ENCODE measurements at regions not wholly inside any gene's neighbourhood (a gene's known extent, or its start where the extent isn't known, plus 50 kb on each side); places are given as distances from the start of the nearest gene placed in this dataset.

DNA sequence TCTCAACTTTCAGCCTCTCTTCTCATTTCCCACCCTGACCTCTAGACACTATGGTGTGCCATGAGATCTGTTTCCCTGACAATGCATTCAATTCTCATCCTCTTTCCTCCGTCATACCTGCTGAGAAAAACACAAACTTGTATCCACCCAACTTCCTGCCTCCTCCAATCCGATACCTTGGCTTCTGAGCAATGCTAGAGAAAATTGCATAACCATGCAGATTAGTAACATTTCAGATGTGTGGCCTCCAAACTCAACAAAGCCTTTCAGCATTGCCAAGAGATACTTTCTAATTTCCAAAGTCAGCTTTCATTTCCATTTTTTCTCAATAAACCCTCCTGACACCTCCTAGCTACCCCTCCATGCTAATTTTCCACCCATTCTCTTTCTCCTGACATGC is 88.5 kb downstream of the MINAR1 start:
- no peak for DNase-seq (ENCODE audit: extremely low spot score)
- H3K4me3 ChIP-seq (ENCODE audit: low read depth, low read length), result no peak overlapping the region
- WGBS, result 87% methylated on average over 2 of the region's 2 CpGs
- no peaks in the 10 kb centered on the region for H3K36me3 ChIP-seq (ENCODE audit: insufficient read depth)
- H3K27ac ChIP-seq (ENCODE audit: low read depth), result no peak overlapping the region
- H3K4me1 ChIP-seq (ENCODE audit: insufficient read depth), result no peaks in the 10 kb centered on the region

GRCh38 chr15:79522656-79523055 is 90.5 kb downstream of the MINAR1 start:
- no peak for DNase-seq (ENCODE audit: extremely low spot score)
- no peak overlapping the region for H3K4me3 ChIP-seq (ENCODE audit: low read depth, low read length)
- no peak overlapping the region for H3K27ac ChIP-seq (ENCODE audit: low read depth)
- H3K4me1 ChIP-seq (ENCODE audit: insufficient read depth), result no peaks in the 10 kb centered on the region
- no peaks in the 10 kb centered on the region for H3K36me3 ChIP-seq (ENCODE audit: insufficient read depth)
- WGBS, result 89% methylated on average over 2 of the region's 2 CpGs

DNA sequence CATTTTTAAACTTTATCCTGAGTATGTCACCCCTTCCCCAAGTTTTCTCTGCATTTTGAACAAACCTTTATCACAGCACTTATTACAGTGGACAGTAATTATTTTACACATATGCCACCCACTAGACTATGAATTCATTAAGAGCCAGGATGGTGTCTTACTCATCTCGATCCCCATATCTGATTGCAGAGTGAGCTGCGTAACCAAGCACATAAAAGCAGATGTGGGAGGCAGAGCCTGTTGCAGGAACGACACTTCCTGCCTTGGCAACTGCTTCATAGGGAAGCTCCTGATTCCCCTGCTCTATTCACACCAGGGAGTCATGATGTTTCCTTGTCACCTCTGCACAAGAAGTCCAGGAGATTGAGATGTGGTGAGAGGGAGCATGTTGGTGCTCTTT is 91.1 kb downstream of the MINAR1 start:
- no peak for DNase-seq (ENCODE audit: extremely low spot score)
- Histone ChIP-seq H3K4me1 (ENCODE audit: insufficient read depth) (no peaks in the 10 kb centered on the region), H3K27ac (ENCODE audit: low read depth) (no peak overlapping the region), H3K36me3 (ENCODE audit: insufficient read depth) (no peaks in the 10 kb centered on the region), H3K4me3 (ENCODE audit: low read depth, low read length) (no peak overlapping the region)
- 36% methylated on average over 3 of the region's 3 CpGs for WGBS

DNA sequence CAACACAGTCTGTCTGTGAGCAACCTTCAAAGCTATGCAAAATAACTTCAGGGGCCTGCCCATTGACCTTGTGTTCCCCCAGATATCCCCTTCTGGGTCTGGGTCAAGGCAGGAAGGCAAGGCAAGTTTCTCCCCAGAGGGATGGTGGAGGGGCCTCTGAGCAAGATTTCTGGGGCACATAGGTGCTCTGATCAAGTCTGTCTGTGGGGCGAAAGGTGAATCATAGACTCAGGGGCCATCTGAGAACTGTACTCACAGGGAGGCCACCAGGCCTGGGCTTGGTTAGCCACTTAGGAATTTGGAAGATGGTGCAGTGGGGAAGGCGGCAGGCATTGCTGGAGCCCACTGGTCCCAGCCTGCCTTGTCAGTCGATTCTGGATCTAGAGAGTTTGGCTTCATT is 92.4 kb downstream of the MINAR1 start:
- Histone ChIP-seq H3K27ac (ENCODE audit: low read depth) (no peak overlapping the region), H3K4me1 (ENCODE audit: insufficient read depth) (no peaks in the 10 kb centered on the region), H3K4me3 (ENCODE audit: low read depth, low read length) (no peak overlapping the region), H3K36me3 (ENCODE audit: insufficient read depth) (no peaks in the 10 kb centered on the region)
- 83% methylated on average over 3 of the region's 3 CpGs for WGBS
- DNase-seq (ENCODE audit: extremely low spot score), result no peak

GRCh38 chr15:79526376-79526775 is 94.2 kb downstream of the MINAR1 start:
- H3K36me3 ChIP-seq (ENCODE audit: insufficient read depth), result no peaks in the 10 kb centered on the region
- H3K4me3 ChIP-seq (ENCODE audit: low read depth, low read length), result no peak overlapping the region
- DNase-seq (ENCODE audit: extremely low spot score), result no peak
- WGBS, result 81% methylated on average over 3 of the region's 3 CpGs
- no peaks in the 10 kb centered on the region for H3K4me1 ChIP-seq (ENCODE audit: insufficient read depth)
- H3K27ac ChIP-seq (ENCODE audit: low read depth), result no peak overlapping the region

DNA sequence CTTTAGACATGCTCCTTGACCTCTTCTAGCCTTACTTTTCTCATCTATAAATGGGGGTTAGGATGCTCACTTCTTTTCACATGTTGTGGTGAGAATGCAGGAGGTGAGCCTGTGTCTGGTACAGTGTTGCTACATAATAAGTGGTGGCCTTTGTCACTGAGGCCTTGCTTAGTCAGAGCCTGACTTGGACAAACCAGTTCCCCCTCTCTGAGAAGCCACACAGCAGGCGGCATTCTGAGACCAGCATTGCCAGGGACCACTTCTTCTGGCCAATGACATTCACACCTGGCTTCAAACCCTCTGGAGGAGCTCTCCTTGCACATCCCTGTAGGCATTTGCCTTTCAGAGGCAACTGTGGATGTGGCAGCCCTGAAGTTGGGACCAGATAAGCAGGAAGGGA is 95.7 kb downstream of the MINAR1 start:
- Histone ChIP-seq H3K36me3 (ENCODE audit: insufficient read depth) (no peaks in the 10 kb centered on the region), H3K4me3 (ENCODE audit: low read depth, low read length) (no peak overlapping the region), H3K4me1 (ENCODE audit: insufficient read depth) (no peaks in the 10 kb centered on the region), H3K27ac (ENCODE audit: low read depth) (no peak overlapping the region)
- 43% methylated on average over 1 of the region's 1 CpG for WGBS
- DNase-seq (ENCODE audit: extremely low spot score), result no peak

DNA sequence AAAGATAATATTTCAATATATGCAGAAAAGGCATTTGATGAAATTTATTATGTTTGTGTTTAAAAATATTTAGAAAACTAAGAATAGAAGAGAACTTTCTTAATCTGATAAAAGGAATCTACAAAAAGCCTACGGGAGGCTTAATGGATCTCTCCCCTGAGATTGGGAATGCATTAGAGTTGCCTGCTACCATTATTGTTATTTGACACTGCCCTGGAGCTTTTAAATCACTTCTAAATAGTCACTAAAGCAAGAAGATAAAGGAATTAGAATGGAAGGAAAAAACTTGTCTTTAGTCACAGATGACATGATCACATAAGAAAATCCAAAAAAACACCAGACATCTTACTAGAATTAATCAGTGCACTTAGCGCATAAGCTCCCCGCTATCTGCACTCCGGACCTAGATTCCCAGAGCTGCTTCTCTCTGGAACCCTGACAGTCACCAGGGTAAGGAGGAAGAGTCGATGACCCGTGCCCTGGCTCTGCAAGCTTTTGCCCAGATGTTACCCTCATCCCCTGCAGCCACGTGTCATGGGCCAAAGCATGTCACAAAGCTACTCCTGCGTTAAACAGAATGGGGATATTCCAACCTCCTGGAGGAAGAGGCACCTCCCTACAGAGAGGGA is 97.1 kb downstream of the MINAR1 start:
- no peak overlapping the region for H3K27ac ChIP-seq (ENCODE audit: low read depth)
- 59% methylated on average over 8 of the region's 8 CpGs for whole genome bisulfite sequencing
- H3K4me3 ChIP-seq (ENCODE audit: low read depth, low read length), result no peak overlapping the region
- H3K36me3 ChIP-seq (ENCODE audit: insufficient read depth), result no peaks in the 10 kb centered on the region
- no peaks in the 10 kb centered on the region for H3K4me1 ChIP-seq (ENCODE audit: insufficient read depth)
- no peak for DNase-seq (ENCODE audit: extremely low spot score)

DNA sequence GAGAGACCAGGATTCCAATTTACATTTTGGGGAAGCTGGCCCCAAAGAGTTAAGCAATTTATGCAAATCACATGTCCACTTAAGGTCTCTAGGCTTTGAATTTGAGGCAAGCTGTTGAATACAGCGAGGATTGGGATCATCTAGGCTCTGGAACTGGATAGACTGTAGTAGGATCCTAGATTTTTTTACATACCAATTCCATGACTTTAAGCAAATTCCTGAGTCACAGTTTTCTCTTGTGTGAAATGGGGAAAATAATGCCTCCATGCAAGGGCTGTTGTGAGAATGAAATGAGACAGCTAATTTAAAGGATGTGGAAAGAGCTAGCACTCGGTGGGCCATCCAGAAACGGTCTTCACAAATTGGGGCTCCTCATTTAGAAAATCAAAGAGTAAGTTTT is 103.4 kb downstream of the MINAR1 start:
- Histone ChIP-seq H3K4me1 (ENCODE audit: insufficient read depth) (no peaks in the 10 kb centered on the region), H3K36me3 (ENCODE audit: insufficient read depth) (no peaks in the 10 kb centered on the region), H3K4me3 (ENCODE audit: low read depth, low read length) (no peak overlapping the region), H3K27ac (ENCODE audit: low read depth) (no peak overlapping the region)
- no peak for DNase-seq (ENCODE audit: extremely low spot score)
- WGBS, result 73% methylated on average over 3 of the region's 3 CpGs

GRCh38 chr15:79538527-79538926 is 106.4 kb downstream of the MINAR1 start:
- Histone ChIP-seq H3K27ac (ENCODE audit: low read depth) (no peak overlapping the region), H3K36me3 (ENCODE audit: insufficient read depth) (no peaks in the 10 kb centered on the region), H3K4me3 (ENCODE audit: low read depth, low read length) (no peak overlapping the region), H3K4me1 (ENCODE audit: insufficient read depth) (no peaks in the 10 kb centered on the region)
- 88% methylated on average over 5 of the region's 5 CpGs for WGBS
- no peak for DNase-seq (ENCODE audit: extremely low spot score)

DNA sequence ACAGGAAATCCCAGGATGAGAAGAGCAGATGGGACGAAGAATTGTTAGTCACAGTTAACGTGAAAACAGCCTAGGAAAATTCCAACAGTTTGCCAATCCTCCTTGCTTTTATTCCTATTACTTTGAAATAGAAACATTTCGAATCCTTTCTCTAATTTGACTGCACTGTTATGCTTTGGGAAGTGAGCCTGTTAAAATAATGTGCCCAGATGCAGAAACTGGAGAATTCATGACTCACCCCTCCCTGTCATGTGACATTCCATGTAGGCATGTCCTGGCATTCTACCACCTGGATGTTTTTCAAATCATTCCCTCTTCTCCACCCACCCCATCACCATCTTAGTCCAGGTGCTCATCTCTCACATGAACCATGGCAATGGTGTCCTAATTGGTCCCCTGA is 107.3 kb downstream of the MINAR1 start:
- Histone ChIP-seq H3K4me3 (ENCODE audit: low read depth, low read length) (no peak overlapping the region), H3K4me1 (ENCODE audit: insufficient read depth) (no peaks in the 10 kb centered on the region), H3K36me3 (ENCODE audit: insufficient read depth) (no peaks in the 10 kb centered on the region), H3K27ac (ENCODE audit: low read depth) (no peak overlapping the region)
- WGBS, result 71% methylated on average over 3 of the region's 3 CpGs
- DNase-seq (ENCODE audit: extremely low spot score), result no peak

DNA sequence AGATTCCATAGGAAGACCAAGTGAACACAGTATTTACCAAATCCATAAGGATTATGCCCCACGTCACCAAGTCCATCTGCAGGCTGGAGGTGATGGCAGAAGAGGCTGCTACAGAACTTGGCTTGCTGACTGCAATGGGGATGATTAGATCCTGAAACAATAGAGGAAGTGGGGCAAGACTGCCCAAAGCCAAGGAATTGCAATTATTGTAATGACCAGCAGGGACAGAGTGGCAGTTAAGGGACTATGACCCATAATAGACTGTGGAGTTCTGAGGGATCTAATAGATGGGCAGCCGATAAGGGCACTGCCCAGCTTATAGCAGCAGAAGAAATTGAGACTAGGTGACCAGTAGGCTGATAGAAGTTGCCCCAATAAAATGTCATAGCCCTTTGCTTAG is 108.4 kb downstream of the MINAR1 start:
- DNase-seq (ENCODE audit: extremely low spot score), result no peak
- H3K4me3 ChIP-seq (ENCODE audit: low read depth, low read length), result no peak overlapping the region
- 81% methylated on average over 2 of the region's 2 CpGs for WGBS
- H3K4me1 ChIP-seq (ENCODE audit: insufficient read depth), result no peaks in the 10 kb centered on the region
- no peaks in the 10 kb centered on the region for H3K36me3 ChIP-seq (ENCODE audit: insufficient read depth)
- H3K27ac ChIP-seq (ENCODE audit: low read depth), result no peak overlapping the region

- no peak for DNase-seq (ENCODE audit: extremely low spot score)
- H3K4me3 ChIP-seq (ENCODE audit: low read depth, low read length), result no peak overlapping the region
- 82% methylated on average over 3 of the region's 3 CpGs for WGBS
- no peaks in the 10 kb centered on the region for H3K36me3 ChIP-seq (ENCODE audit: insufficient read depth)
- H3K27ac ChIP-seq (ENCODE audit: low read depth), result no peak overlapping the region
- no peaks in the 10 kb centered on the region for H3K4me1 ChIP-seq (ENCODE audit: insufficient read depth)
These were observed 109.1 kb downstream of the MINAR1 start for GRCh38 chr15:79541196-79541595.

- Histone ChIP-seq H3K4me1 (ENCODE audit: insufficient read depth) (no peaks in the 10 kb centered on the region), H3K27ac (ENCODE audit: low read depth) (no peak overlapping the region), H3K36me3 (ENCODE audit: insufficient read depth) (no peaks in the 10 kb centered on the region), H3K4me3 (ENCODE audit: low read depth, low read length) (no peak overlapping the region)
- no peak for DNase-seq (ENCODE audit: extremely low spot score)
These were observed 111.0 kb downstream of the MINAR1 start for GRCh38 chr15:79543097-79543496.

GRCh38 chr15:79549196-79549595 is 117.1 kb downstream of the MINAR1 start:
- no peak overlapping the region for H3K27ac ChIP-seq (ENCODE audit: low read depth)
- H3K36me3 ChIP-seq (ENCODE audit: insufficient read depth), result no peaks in the 10 kb centered on the region
- no peak for DNase-seq (ENCODE audit: extremely low spot score)
- no peak overlapping the region for H3K4me3 ChIP-seq (ENCODE audit: low read depth, low read length)
- H3K4me1 ChIP-seq (ENCODE audit: insufficient read depth), result no peaks in the 10 kb centered on the region
- 74% methylated on average over 2 of the region's 2 CpGs for WGBS

GRCh38 chr15:79560384-79560783 is 128.2 kb downstream of the MINAR1 start:
- DNase-seq (ENCODE audit: extremely low spot score), result no peak
- Histone ChIP-seq H3K36me3 (ENCODE audit: insufficient read depth) (no peaks in the 10 kb centered on the region), H3K27ac (ENCODE audit: low read depth) (no peak overlapping the region), H3K4me1 (ENCODE audit: insufficient read depth) (no peaks in the 10 kb centered on the region), H3K4me3 (ENCODE audit: low read depth, low read length) (no peak overlapping the region)
- 97% methylated on average over 24 of the region's 24 CpGs for WGBS

Data from urinary bladder (tissue), 3 donors.